Breast epithelium (tissue), 3 donors: ENCODE measurements at regions not wholly inside any gene's neighbourhood (a gene's known extent, or its start where the extent isn't known, plus 50 kb on each side); places are given as distances from the start of the nearest gene placed in this dataset.

Experiments used
- CTCF ChIP-seq, 3 donors: fragments of 450-650 bp; IDR thresholded peaks; one replicate each; pipeline ENCODE4 v1.5.1; 2016 to 2017; ENCODE audit warnings: antibody characterized with exemption in 3 of 3, mild to moderate bottlenecking in 3 of 3, moderate library complexity in 3 of 3
- POLR2A ChIP-seq: fragments of 450-650 bp; IDR thresholded peaks from one replicate; pipeline ENCODE4 v1.6.1; 2016; ENCODE audit warnings: antibody characterized with exemption, mild to moderate bottlenecking, moderate library complexity

GRCh38 chr1:103283371-103283770 is 175.0 kb upstream of the COL11A1 start:
- no peak for TF ChIP-seq CTCF (IDR thresholded peaks at IDR 0.05)
- TF ChIP-seq POLR2A: no peak
